ENCODE measurements at regions not wholly inside any gene's neighbourhood (a gene's known extent, or its start where the extent isn't known, plus 50 kb on each side); places are given as distances from the start of the nearest gene placed in this dataset.

- TF ChIP-seq CTCF (IDR thresholded peaks at IDR 0.05) (no peak), POLR2A (IDR thresholded peaks at IDR 0.05) (no peak)
These were observed 167.6 kb downstream of the ABHD5 start for GRCh38 chr3:43858294-43858701.
